ENCODE measurements at regions not wholly inside any gene's neighbourhood (a gene's known extent, or its start where the extent isn't known, plus 50 kb on each side); places are given as distances from the start of the nearest gene placed in this dataset.

DNA sequence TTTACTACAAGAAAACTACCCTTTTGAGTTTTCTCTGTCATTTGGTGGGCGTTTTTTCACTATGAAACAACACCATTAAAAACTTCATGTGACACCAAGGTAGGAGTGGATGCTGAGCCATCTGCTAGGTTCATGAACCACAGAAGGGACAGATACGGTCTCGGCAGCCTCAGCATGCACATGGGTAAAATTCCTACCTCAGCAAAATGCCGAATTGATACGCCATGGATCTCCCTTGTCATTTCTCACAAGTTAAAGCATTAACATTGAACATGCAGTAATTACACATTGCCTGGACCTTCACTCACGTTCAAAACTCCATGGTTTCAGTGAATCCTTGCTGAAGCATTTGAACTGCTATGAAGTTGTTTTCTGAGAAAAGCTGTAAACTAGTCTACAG, 121.5 kb upstream of the EGR2 start:
- no peak for TF ChIP-seq CEBPB (IDR thresholded peaks at IDR 0.05)

GRCh38 chr10:62935022-62935421, 118.9 kb upstream of the EGR2 start:
- TF ChIP-seq TCF12 (IDR thresholded peaks at IDR 0.05; ENCODE audit: low read depth), result no peak
- TF ChIP-seq EGR1 (IDR thresholded peaks at IDR 0.05), result no peak
- no peak for TF ChIP-seq TEAD4 (IDR thresholded peaks at IDR 0.05)
- TF ChIP-seq CREB1 (IDR thresholded peaks at IDR 0.05; ENCODE audit: low read depth), result no peak
- TF ChIP-seq NFIC (IDR thresholded peaks at IDR 0.05), result no peak
- no peak for TF ChIP-seq EP300 (IDR thresholded peaks at IDR 0.05; ENCODE audit: borderline replicate concordance)

DNA sequence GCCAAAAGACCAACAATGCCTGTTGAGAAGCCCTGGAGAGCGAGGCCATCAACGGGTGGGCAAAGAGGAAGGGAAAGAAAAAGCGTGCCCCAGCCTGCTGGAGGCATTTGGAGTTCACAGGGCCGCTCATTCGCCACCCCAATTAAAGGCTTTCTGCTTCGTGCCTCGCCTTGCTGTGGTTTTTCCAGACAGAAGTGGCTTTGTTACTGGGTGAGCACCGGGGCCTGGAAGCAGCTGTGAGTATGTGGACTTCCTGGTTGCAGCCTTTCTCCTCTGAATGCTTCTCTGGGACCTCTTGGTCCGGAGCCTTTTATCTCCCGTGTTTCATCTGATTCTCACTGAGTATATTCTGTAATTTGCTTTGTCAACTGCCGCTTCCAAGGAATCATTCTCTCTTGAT, 118.1 kb upstream of the EGR2 start:
- TF ChIP-seq RAD21 (IDR thresholded peaks at IDR 0.05; ENCODE audit: low read depth), result no peak
- no peak for TF ChIP-seq FOXM1 (IDR thresholded peaks at IDR 0.05; ENCODE audit: borderline replicate concordance, low read depth)
- no peak for TF ChIP-seq TEAD4 (IDR thresholded peaks at IDR 0.05)
- no peak for TF ChIP-seq EP300 (IDR thresholded peaks at IDR 0.05; ENCODE audit: borderline replicate concordance)
- TF ChIP-seq CEBPB (IDR thresholded peaks at IDR 0.05), result no peak
- no peak for TF ChIP-seq EGR1 (IDR thresholded peaks at IDR 0.05)
- no peak for TF ChIP-seq TCF12 (IDR thresholded peaks at IDR 0.05; ENCODE audit: low read depth)
- no peak for TF ChIP-seq USF1 (IDR thresholded peaks at IDR 0.05)
- TF ChIP-seq YY1 (IDR thresholded peaks at IDR 0.05; ENCODE audit: low read depth), result no peak
- no peak for TF ChIP-seq REST (IDR thresholded peaks at IDR 0.05; ENCODE audit: low read depth)
- TF ChIP-seq NFIC (IDR thresholded peaks at IDR 0.05), result no peak
- TF ChIP-seq TAF1 (IDR thresholded peaks at IDR 0.05; ENCODE audit: low read depth), result no peak
- TF ChIP-seq CREB1 (IDR thresholded peaks at IDR 0.05; ENCODE audit: low read depth), result no peak
- TF ChIP-seq, protein P1, sequence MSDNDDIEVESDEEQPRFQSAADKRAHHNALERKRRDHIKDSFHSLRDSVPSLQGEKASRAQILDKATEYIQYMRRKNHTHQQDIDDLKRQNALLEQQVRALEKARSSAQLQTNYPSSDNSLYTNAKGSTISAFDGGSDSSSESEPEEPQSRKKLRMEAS (IDR thresholded peaks at IDR 0.05), result no peak
- no peak for TF ChIP-seq ZBTB7A (IDR thresholded peaks at IDR 0.05; ENCODE audit: low read depth)

DNA sequence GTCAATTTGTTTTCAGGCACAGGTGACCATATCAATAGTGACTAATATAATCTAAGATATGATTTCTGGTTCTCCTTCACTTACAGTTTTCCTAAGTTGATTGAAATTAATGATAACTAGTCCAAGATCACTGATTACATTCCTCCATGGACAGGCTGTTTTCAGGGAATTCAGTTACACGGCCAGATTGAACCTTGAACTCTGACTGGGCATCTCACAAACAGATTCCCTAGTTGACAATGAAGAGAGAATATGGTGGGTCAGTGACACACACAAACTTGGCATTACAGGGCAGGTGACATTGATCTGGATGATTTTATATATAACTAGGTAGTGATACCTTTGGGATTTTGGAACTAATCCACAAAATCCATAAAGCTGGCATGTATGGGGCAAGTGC, 110.2 kb upstream of the EGR2 start:
- TF ChIP-seq TAF1 (IDR thresholded peaks at IDR 0.05; ENCODE audit: low read depth) (no peak), EGR1 (IDR thresholded peaks at IDR 0.05) (no peak), CREB1 (IDR thresholded peaks at IDR 0.05; ENCODE audit: low read depth) (no peak), USF1 (IDR thresholded peaks at IDR 0.05) (no peak), ZBTB7A (IDR thresholded peaks at IDR 0.05; ENCODE audit: low read depth) (no peak), FOXM1 (IDR thresholded peaks at IDR 0.05; ENCODE audit: borderline replicate concordance, low read depth) (no peak), EP300 (IDR thresholded peaks at IDR 0.05; ENCODE audit: borderline replicate concordance) (no peak), TCF12 (IDR thresholded peaks at IDR 0.05; ENCODE audit: low read depth) (no peak), NFIC (IDR thresholded peaks at IDR 0.05) (no peak), RAD21 (IDR thresholded peaks at IDR 0.05; ENCODE audit: low read depth) (no peak), TEAD4 (IDR thresholded peaks at IDR 0.05) (no peak), YY1 (IDR thresholded peaks at IDR 0.05; ENCODE audit: low read depth) (no peak), CEBPB (IDR thresholded peaks at IDR 0.05) (no peak), REST (IDR thresholded peaks at IDR 0.05; ENCODE audit: low read depth) (no peak)
- TF ChIP-seq, protein P1 (IDR thresholded peaks at IDR 0.05), result no peak

DNA sequence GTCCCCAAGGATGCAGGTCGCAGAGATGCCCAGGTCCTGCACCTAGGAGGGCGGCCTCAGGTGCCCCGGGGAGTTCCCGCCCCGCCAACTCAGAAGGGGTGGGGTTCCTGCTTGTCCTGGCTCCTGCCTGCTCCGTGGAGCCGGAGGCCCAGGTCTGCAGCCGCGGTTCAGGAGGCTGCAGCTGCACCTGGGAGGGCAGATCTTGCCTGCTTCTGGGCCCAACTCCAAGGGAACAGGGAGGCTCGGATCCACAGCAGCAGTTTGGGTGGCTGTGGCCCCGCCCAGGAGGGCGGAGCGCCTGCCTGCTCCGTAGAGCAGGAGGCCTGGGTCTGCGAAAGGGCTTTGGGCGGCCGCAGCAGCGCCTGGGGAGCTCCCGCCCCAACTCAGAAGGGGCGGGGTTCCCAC, 108.2 kb upstream of the EGR2 start:
- TF ChIP-seq TAF1 (IDR thresholded peaks at IDR 0.05; ENCODE audit: low read depth) (no peak), USF1 (IDR thresholded peaks at IDR 0.05) (no peak), CREB1 (IDR thresholded peaks at IDR 0.05; ENCODE audit: low read depth) (no peak), FOXM1 (IDR thresholded peaks at IDR 0.05; ENCODE audit: borderline replicate concordance, low read depth) (no peak), TEAD4 (IDR thresholded peaks at IDR 0.05) (no peak), RAD21 (IDR thresholded peaks at IDR 0.05; ENCODE audit: low read depth) (no peak), YY1 (IDR thresholded peaks at IDR 0.05; ENCODE audit: low read depth) (no peak), TCF12 (IDR thresholded peaks at IDR 0.05; ENCODE audit: low read depth) (no peak), NFIC (IDR thresholded peaks at IDR 0.05) (no peak), ZBTB7A (IDR thresholded peaks at IDR 0.05; ENCODE audit: low read depth) (no peak), EGR1 (IDR thresholded peaks at IDR 0.05) (no peak), REST (IDR thresholded peaks at IDR 0.05; ENCODE audit: low read depth) (no peak), EP300 (IDR thresholded peaks at IDR 0.05; ENCODE audit: borderline replicate concordance) (no peak), CEBPB (IDR thresholded peaks at IDR 0.05) (no peak)
- TF ChIP-seq, protein P1 (IDR thresholded peaks at IDR 0.05), result no peak
